Left lung (tissue), 4 donors: ENCODE measurements at regions not wholly inside any gene's neighbourhood (a gene's known extent, or its start where the extent isn't known, plus 50 kb on each side); places are given as distances from the start of the nearest gene placed in this dataset.

ENCODE experiments used
- ATAC-seq: fragments of 200-7000 bp; cut with Tn5 transposase; one replicate; pipeline ENCODE4 v1.9.1; 2020; ENCODE audit warnings: moderate library complexity
- DNase-seq, 4 donors: peaks; one replicate each; pipeline ENCODE4 v3.0.0-alpha.2; 2013 to 2020
- H3K27ac ChIP-seq, 2 donors: fragments of 200-600 bp; sonication (generic) in 1 of 2; one replicate each; pipeline versions ENCODE4 v1.5.0 to v1.8.0; 2020 to 2021
- H3K27me3 ChIP-seq, 2 donors: fragments of 200-600 bp; sonication (generic) in 1 of 2; one replicate each; pipeline versions ENCODE4 v1.5.0 to v1.8.0; 2020 to 2021
- H3K36me3 ChIP-seq, 2 donors: fragments of 200-600 bp; sonication (generic) in 1 of 2; one replicate each; pipeline versions ENCODE4 v1.5.0 to v1.8.0; 2020 to 2021
- H3K4me1 ChIP-seq, 2 donors: fragments of 200-600 bp; one replicate each; pipeline ENCODE4 v1.8.0; 2021
- H3K4me3 ChIP-seq, 2 donors: fragments of 200-600 bp; sonication (generic) in 1 of 2; one replicate each; pipeline versions ENCODE4 v1.5.0 to v1.8.0; 2020 to 2021; ENCODE audit warnings: mild to moderate bottlenecking in 1 of 2
- H3K9me3 ChIP-seq, 2 donors: fragments of 200-600 bp; sonication (generic) in 1 of 2; one replicate each; pipeline versions ENCODE4 v1.5.0 to v1.8.0; 2020 to 2021
- intact Hi-C, 2 donors: fragments of 100-400 bp; cut with DNase I; formaldehyde crosslinking; loops; one replicate each; pipeline versions ENCODE4 v1.11.2 to v1.14.2; 2022
- TF ChIP-seq, protein P1 (sequence below), 2 donors: fragments of 200-600 bp; sonication (generic) in 1 of 2; IDR thresholded peaks; one replicate each; pipeline versions ENCODE4 v1.5.0 to v1.8.0; 2021; ENCODE audit warnings: antibody characterized with exemption in 2 of 2
- donor health status: DM: no; HTN: yes; CAD: no.
- donor health status: DM: no; HTN: no; CAD: no.

DNA sequence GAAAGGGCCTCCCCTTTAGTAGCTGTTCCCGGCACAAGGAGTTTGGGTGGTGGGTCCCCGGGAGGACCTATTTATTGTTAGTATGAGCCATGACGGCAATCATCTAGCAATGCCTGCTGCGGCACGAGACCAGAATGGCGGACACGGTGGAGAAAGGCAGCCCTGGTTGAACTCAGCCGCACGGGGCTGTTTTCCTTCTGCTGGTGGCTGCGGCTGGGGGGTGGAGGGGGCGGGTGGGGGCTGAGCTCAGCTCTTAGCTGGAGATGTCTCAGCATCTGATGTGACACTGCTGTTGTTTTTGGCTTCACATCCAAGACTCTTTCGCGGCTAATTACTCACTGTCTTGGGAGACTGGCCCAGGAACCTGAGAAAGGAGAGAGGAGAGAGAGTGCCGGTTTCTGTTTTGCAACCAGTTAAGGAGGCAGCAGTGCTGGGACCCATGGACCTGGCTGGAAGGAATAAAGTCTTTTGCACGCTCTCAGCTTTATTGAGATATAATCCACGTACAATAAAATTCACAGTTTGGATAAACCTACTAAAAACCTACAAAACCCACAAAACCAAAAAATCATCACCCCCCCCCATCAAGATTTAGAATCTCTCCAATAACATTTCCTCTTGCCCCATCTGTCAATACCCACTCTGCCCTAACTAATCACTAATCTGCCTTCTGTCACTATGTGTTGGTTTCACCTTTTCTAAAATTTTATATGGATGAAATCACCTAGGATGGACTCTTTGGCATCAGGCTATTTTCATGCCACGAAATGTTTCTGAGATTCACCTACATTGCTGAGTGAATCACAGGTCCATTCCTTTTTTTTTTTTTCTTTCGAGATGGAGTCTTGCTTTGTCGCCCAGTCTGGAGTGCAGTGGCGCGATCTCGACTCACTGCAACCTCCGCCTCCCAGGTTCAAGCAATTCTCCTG is 81.8 kb upstream of the NEURL1B start:
- Histone ChIP-seq H3K27ac (peak overlapping the region in 1 of 2 donors; percentile 72), H3K4me3 (no peak overlapping the region), H3K36me3 (no peaks in the 10 kb centered on the region), H3K4me1 (peaks cover 12 to 14% of the 10 kb centered on the region in 2 donors), H3K27me3 (no peaks in the 10 kb centered on the region), H3K9me3 (no peaks in the 10 kb centered on the region)
- TF ChIP-seq, protein P1, sequence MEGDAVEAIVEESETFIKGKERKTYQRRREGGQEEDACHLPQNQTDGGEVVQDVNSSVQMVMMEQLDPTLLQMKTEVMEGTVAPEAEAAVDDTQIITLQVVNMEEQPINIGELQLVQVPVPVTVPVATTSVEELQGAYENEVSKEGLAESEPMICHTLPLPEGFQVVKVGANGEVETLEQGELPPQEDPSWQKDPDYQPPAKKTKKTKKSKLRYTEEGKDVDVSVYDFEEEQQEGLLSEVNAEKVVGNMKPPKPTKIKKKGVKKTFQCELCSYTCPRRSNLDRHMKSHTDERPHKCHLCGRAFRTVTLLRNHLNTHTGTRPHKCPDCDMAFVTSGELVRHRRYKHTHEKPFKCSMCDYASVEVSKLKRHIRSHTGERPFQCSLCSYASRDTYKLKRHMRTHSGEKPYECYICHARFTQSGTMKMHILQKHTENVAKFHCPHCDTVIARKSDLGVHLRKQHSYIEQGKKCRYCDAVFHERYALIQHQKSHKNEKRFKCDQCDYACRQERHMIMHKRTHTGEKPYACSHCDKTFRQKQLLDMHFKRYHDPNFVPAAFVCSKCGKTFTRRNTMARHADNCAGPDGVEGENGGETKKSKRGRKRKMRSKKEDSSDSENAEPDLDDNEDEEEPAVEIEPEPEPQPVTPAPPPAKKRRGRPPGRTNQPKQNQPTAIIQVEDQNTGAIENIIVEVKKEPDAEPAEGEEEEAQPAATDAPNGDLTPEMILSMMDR (IDR thresholded peaks at IDR 0.05): no peak
- DNase-seq: peak in 3 of 4 donors; percentile 57 to 91 (median 87)
- ATAC-seq: peak; percentile 61
- intact Hi-C loops: loop anchor here in 1 of 2 donors (10.0 kb wide), 1 partner anchor 54 kb away; no protein-coding TSS in a partner anchor

DNA sequence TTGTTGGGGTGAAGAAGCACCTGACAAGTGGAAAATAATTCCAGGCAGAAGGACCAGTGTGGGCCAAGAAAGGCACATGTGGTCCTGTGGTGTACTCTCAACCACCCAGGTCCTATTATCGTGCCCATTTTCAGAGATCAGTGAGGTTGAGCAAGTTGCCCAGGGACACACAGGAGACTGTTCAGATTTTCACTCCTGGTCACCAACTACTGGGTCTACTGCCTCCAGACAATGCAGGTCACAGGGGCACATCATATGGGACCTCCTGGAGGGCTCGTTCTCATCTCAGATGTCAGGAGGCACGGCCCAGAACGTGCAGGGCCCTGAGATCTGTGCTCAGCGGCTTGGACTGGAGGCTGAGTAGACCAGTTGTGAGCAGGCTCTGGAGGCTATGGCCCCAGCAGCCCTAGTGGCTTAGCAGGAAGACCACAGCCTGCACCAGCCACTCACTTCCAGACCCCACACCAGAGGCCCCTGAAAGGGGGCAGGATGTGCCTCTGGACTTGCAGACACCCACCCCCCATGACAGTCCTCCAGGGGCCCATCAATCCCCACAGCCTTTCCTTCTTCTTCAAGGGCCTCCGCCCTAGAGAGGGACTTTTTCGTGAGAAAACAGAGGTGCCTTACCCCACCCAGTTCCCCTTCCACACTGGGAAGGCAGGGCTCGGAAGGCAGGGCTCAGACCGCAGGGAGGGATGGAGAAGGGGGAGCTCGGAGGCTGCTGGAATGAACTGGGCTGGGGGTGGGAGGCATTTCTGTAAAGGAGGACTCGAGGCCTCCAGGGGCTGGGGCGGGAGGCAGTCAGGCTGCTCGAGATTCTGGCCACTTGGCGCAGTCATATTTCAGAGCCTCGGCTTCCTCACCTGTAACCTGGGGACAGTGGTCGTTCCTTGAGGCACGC is 82.7 kb upstream of the NEURL1B start:
- Histone ChIP-seq H3K4me1 (peaks cover 12 to 14% of the 10 kb centered on the region in 2 donors), H3K9me3 (no peaks in the 10 kb centered on the region), H3K4me3 (no peak overlapping the region), H3K27ac (peak overlapping the region in 1 of 2 donors; percentile 72), H3K36me3 (no peaks in the 10 kb centered on the region), H3K27me3 (no peaks in the 10 kb centered on the region)
- intact Hi-C loops: loop anchor here in 1 of 2 donors (10.0 kb wide), 1 partner anchor 54 kb away; no protein-coding TSS in a partner anchor
- no peak for ATAC-seq
- DNase-seq: no peak
- TF ChIP-seq, protein P1 (IDR thresholded peaks at IDR 0.05): no peak

DNA sequence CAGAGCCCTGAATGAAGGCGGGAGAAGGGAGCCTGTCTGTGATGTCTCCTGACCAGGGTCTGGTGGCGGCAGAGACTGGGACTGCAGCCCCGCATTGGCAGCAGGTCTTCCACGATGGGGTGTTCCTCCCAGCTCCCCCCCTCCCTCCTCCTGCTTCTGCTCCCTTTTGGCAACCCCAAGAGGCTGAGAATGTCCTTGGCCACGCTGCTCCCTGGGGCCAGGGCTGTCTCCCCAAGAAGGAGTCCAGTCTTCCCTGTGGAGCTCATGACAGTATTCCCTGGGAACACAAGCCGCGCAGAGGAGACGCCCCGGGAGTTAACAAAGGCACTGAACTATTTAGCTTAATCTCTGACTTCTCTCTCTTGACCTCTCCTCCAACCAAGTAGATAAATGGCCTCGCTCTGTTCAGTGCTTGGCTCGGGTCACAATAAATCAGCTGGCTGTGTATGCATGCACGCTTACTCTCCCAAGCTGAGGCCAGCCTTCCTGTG is 84.0 kb upstream of the NEURL1B start:
- intact Hi-C loops: loop anchor here in 1 of 2 donors (10.0 kb wide), 1 partner anchor 52 kb away; no protein-coding TSS in a partner anchor
- peak overlapping the region; percentile 41 to 44 for H3K27ac ChIP-seq
- TF ChIP-seq, protein P1 (IDR thresholded peaks at IDR 0.05): no peak
- no peaks in the 10 kb centered on the region for H3K36me3 ChIP-seq
- H3K9me3 ChIP-seq: no peaks in the 10 kb centered on the region
- H3K4me3 ChIP-seq: no peak overlapping the region
- ATAC-seq: peak; percentile 50
- DNase-seq: peak in 1 of 4 donors; percentile 59
- H3K4me1 ChIP-seq: peaks cover 12 to 14% of the 10 kb centered on the region in 2 donors
- H3K27me3 ChIP-seq: no peaks in the 10 kb centered on the region

DNA sequence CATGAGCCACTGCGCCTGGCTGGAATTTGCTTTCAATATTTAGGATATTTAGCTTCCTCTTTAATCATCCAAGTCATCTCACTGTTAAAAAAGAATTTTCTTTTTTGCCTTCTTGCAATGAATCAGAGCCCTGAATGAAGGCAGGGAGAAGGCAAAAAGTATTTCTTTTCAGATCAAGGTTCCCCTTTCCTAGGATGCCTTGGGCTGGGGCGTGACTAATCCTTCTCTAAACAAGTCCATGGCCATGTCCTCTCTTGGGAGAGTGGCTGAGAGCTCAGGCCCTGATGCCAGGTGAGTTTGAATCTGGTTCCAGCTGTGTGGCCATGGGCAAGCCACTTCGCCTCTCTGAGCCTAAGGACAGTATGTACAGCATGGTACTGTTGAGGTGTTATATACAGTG is 84.8 kb upstream of the NEURL1B start:
- ATAC-seq: no peak
- H3K9me3 ChIP-seq: no peaks in the 10 kb centered on the region
- TF ChIP-seq, protein P1 (IDR thresholded peaks at IDR 0.05): no peak
- no peaks in the 10 kb centered on the region for H3K36me3 ChIP-seq
- no peak overlapping the region for H3K4me3 ChIP-seq
- peaks cover 12 to 14% of the 10 kb centered on the region in 2 donors for H3K4me1 ChIP-seq
- no peak overlapping the region for H3K27ac ChIP-seq
- intact Hi-C loops: loop anchor here in 1 of 2 donors (10.0 kb wide), 1 partner anchor 51 kb away; no protein-coding TSS in a partner anchor
- no peaks in the 10 kb centered on the region for H3K27me3 ChIP-seq
- no peak for DNase-seq
